ENCODE measurements at regions not wholly inside any gene's neighbourhood (a gene's known extent, or its start where the extent isn't known, plus 50 kb on each side); places are given as distances from the start of the nearest gene placed in this dataset.

- H3K9me3 Mint-ChIP-seq (ENCODE audit: unreplicated experiment), result no peaks in the 10 kb centered on the region
- H3K27ac Mint-ChIP-seq (ENCODE audit: unreplicated experiment), result no peak overlapping the region
- H3K27me3 Mint-ChIP-seq (ENCODE audit: unreplicated experiment), result no peaks in the 10 kb centered on the region
- no peaks in the 10 kb centered on the region for H3K4me1 Mint-ChIP-seq (ENCODE audit: unreplicated experiment)
- H3K4me3 Mint-ChIP-seq (ENCODE audit: unreplicated experiment), result no peak overlapping the region
- no peak for DNase-seq (ENCODE audit: low spot score)
- TF ChIP-seq CTCF (IDR thresholded peaks at IDR 0.05; ENCODE audit: unreplicated experiment), result no peak
- H3K36me3 Mint-ChIP-seq (ENCODE audit: low read depth, unreplicated experiment), result no peaks in the 10 kb centered on the region
These were observed 506.0 kb upstream of the CDH10 start for GRCh38 chr5:25150819-25151218.

- Mint-ChIP-seq H3K27me3 (ENCODE audit: unreplicated experiment) (no peaks in the 10 kb centered on the region), H3K27ac (ENCODE audit: unreplicated experiment) (no peak overlapping the region), H3K9me3 (ENCODE audit: unreplicated experiment) (peaks cover 7% of the 10 kb centered on the region), H3K4me1 (ENCODE audit: unreplicated experiment) (peaks cover 4% of the 10 kb centered on the region), H3K36me3 (ENCODE audit: low read depth, unreplicated experiment) (peaks cover 7% of the 10 kb centered on the region), H3K4me3 (ENCODE audit: unreplicated experiment) (no peak overlapping the region)
- DNase-seq (ENCODE audit: low spot score), result no peak
- no peak for TF ChIP-seq CTCF (IDR thresholded peaks at IDR 0.05; ENCODE audit: unreplicated experiment)
These were observed 483.8 kb upstream of the CDH10 start for GRCh38 chr5:25128606-25129005.

GRCh38 chr5:25119650-25120049 is 474.9 kb upstream of the CDH10 start:
- H3K27me3 Mint-ChIP-seq (ENCODE audit: unreplicated experiment), result peaks cover 1% of the 10 kb centered on the region

GRCh38 chr5:25107853-25108252 is 463.1 kb upstream of the CDH10 start:
- DNase-seq (ENCODE audit: low spot score), result no peak
- Mint-ChIP-seq H3K9me3 (ENCODE audit: unreplicated experiment) (no peaks in the 10 kb centered on the region), H3K4me3 (ENCODE audit: unreplicated experiment) (no peak overlapping the region)

More at GRCh38 chr5:25119650-25120049, 474.9 kb upstream of the CDH10 start:
- TF ChIP-seq CTCF (IDR thresholded peaks at IDR 0.05; ENCODE audit: unreplicated experiment), result peak; percentile 69
- Mint-ChIP-seq H3K4me3 (ENCODE audit: unreplicated experiment) (no peak overlapping the region), H3K27ac (ENCODE audit: unreplicated experiment) (no peak overlapping the region), H3K36me3 (ENCODE audit: low read depth, unreplicated experiment) (peaks cover 3% of the 10 kb centered on the region), H3K4me1 (ENCODE audit: unreplicated experiment) (no peaks in the 10 kb centered on the region), H3K9me3 (ENCODE audit: unreplicated experiment) (no peaks in the 10 kb centered on the region)
- DNase-seq (ENCODE audit: low spot score), result no peak

GRCh38 chr5:25099538-25099937 is 454.8 kb upstream of the CDH10 start:
- H3K4me1 Mint-ChIP-seq (ENCODE audit: unreplicated experiment), result no peaks in the 10 kb centered on the region
- no peak for TF ChIP-seq CTCF (IDR thresholded peaks at IDR 0.05; ENCODE audit: unreplicated experiment)
- no peak for DNase-seq (ENCODE audit: low spot score)
- no peaks in the 10 kb centered on the region for H3K36me3 Mint-ChIP-seq (ENCODE audit: low read depth, unreplicated experiment)
- no peak overlapping the region for H3K27ac Mint-ChIP-seq (ENCODE audit: unreplicated experiment)
- no peaks in the 10 kb centered on the region for H3K27me3 Mint-ChIP-seq (ENCODE audit: unreplicated experiment)
- no peak overlapping the region for H3K4me3 Mint-ChIP-seq (ENCODE audit: unreplicated experiment)
- H3K9me3 Mint-ChIP-seq (ENCODE audit: unreplicated experiment), result no peaks in the 10 kb centered on the region

More at GRCh38 chr5:25107853-25108252, 463.1 kb upstream of the CDH10 start:
- no peak for TF ChIP-seq CTCF (IDR thresholded peaks at IDR 0.05; ENCODE audit: unreplicated experiment)
- Mint-ChIP-seq H3K36me3 (ENCODE audit: low read depth, unreplicated experiment) (no peaks in the 10 kb centered on the region), H3K27me3 (ENCODE audit: unreplicated experiment) (no peaks in the 10 kb centered on the region), H3K4me1 (ENCODE audit: unreplicated experiment) (peaks cover 11% of the 10 kb centered on the region), H3K27ac (ENCODE audit: unreplicated experiment) (no peak overlapping the region)
